ENCODE measurements at regions not wholly inside any gene's neighbourhood (a gene's known extent, or its start where the extent isn't known, plus 50 kb on each side); places are given as distances from the start of the nearest gene placed in this dataset.

DNA sequence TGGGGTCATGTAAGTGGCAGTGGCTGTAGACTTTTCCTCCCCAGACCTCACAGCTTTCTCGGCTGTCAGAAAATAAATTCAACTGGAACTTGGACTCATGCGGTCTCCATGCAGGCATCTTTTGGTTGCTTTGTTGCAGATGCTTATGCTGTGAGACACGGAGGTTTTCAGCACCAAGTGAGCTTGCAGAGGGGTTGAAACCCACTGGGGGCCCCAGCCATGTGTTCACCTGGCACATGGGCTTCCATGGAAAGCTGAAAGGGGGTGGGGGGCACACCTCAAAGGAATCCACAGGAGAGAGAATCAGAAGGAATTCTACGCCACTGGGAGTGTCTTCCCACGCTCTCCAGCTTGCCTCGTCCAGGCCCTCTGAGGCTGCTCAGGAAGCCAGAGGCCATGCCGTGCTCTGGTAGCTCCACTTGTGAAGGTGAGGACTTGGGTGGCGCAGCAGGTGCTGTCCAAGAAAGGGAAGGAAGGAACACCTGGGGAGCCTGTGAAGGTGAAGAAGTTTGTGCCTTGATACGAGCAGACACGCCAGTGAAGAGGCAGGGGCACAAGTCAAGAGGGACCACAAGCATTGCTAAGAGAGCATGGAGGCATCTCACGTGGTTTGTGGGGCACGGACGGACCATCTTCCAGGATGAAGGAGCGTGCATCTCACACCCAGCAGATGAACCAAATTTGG, 134.3 kb upstream of the PMEPA1 start:
- H3K79me1 ChIP-seq (ENCODE audit: insufficient read depth, low read depth, low read length, poor library complexity, severe bottlenecking): no peaks in the 10 kb centered on the region
- no peak overlapping the region for H4K5ac ChIP-seq (ENCODE audit: insufficient read length, low read depth, low read length)
- H2BK20ac ChIP-seq (ENCODE audit: low read depth, low read length, poor library complexity, severe bottlenecking): no peak overlapping the region
- no peak overlapping the region for H3K27ac ChIP-seq (ENCODE audit: insufficient read length, low read depth, low read length)
- H3K27me3 ChIP-seq (ENCODE audit: insufficient read depth, low read length): no peaks in the 10 kb centered on the region
- H2BK120ac ChIP-seq (ENCODE audit: low read depth, low read length, poor library complexity, severe bottlenecking): no peak overlapping the region
- peak; percentile 22 for DNase-seq
- H2AFZ ChIP-seq (ENCODE audit: low read length): no peak overlapping the region
- H3K23me2 ChIP-seq (ENCODE audit: insufficient read length, low read depth, low read length, poor library complexity, severe bottlenecking): no peaks in the 10 kb centered on the region
- no peak overlapping the region for H2BK5ac ChIP-seq (ENCODE audit: insufficient read length, low read length)
- H2AK5ac ChIP-seq (ENCODE audit: insufficient read length, low read length): no peak overlapping the region
- no peaks in the 10 kb centered on the region; a peak in 1 of 7 replicates for H3K36me3 Mint-ChIP-seq (ENCODE audit: insufficient read depth in 1 of 3, low read depth in 3 of 3)
- no peak overlapping the region for H2BK12ac ChIP-seq (ENCODE audit: insufficient read length, low read depth, low read length)
- no peak overlapping the region for H4K91ac ChIP-seq (ENCODE audit: insufficient read length, low read depth, low read length)
- H3K4ac ChIP-seq (ENCODE audit: low read depth, low read length): no peak overlapping the region
- H2BK15ac ChIP-seq (ENCODE audit: low read depth, low read length): no peak overlapping the region
- H3K9ac ChIP-seq (ENCODE audit: extremely low read depth, insufficient read length, low read length): no peak overlapping the region
- H3K56ac ChIP-seq (ENCODE audit: insufficient read length, low read depth, low read length): no peak overlapping the region
- no CpG with 5 or more reads among the region's 14 CpGs for WGBS (ENCODE audit: extremely low coverage, insufficient read length, low lambda C conversion rate)
- no peaks in the 10 kb centered on the region for H4K20me1 ChIP-seq (ENCODE audit: control insufficient read depth, insufficient read depth, insufficient read length)
- no peaks in the 10 kb centered on the region for H3K79me2 ChIP-seq (ENCODE audit: insufficient read depth, low read length)
- no peak overlapping the region for H3K4me3 Mint-ChIP-seq
- H3K9me3 Mint-ChIP-seq: no peaks in the 10 kb centered on the region; a peak in 1 of 5 replicates
- H3K4me1 Mint-ChIP-seq: peaks cover 0 to 2% of the 10 kb centered on the region in 2 experiments; a peak in 1 of 4 replicates
- peaks cover 12% of the 10 kb centered on the region for H3K27me3 Mint-ChIP-seq (ENCODE audit: low read depth)
- TF ChIP-seq CTCF (conservative IDR thresholded peaks at IDR 0.05): no peak
- no peak overlapping the region for H3K23ac ChIP-seq (ENCODE audit: insufficient read length, low read depth, low read length)
- H3K18ac ChIP-seq (ENCODE audit: insufficient read length, low read depth, low read length): no peak overlapping the region
- no peak overlapping the region for H4K8ac ChIP-seq (replicated peaks; ENCODE audit: insufficient read length, low read depth, low read length)
- H3K4me1 ChIP-seq (ENCODE audit: insufficient read depth, low read length): no peaks in the 10 kb centered on the region
- H3T11ph ChIP-seq (ENCODE audit: low read length): no peak overlapping the region
- H3K14ac ChIP-seq (ENCODE audit: insufficient read depth, low read length): no peak overlapping the region
- no peak overlapping the region; a peak in 1 of 7 replicates for H3K27ac Mint-ChIP-seq
- H3K9me3 ChIP-seq (ENCODE audit: control insufficient read depth, low read depth, low read length): no peaks in the 10 kb centered on the region
- no peak overlapping the region for H3K4me2 ChIP-seq (ENCODE audit: insufficient read depth, insufficient read length, low read length)
